Endothelial cell of hepatic sinusoid (primary cell): ENCODE measurements at regions not wholly inside any gene's neighbourhood (a gene's known extent, or its start where the extent isn't known, plus 50 kb on each side); places are given as distances from the start of the nearest gene placed in this dataset.

Source experiments
- in situ Hi-C: cut with HindIII; loops from 2 replicates; pipeline ENCODE4 v1.10.0; 2017; ENCODE audit warnings: low sequenced_read_pairs

DNA sequence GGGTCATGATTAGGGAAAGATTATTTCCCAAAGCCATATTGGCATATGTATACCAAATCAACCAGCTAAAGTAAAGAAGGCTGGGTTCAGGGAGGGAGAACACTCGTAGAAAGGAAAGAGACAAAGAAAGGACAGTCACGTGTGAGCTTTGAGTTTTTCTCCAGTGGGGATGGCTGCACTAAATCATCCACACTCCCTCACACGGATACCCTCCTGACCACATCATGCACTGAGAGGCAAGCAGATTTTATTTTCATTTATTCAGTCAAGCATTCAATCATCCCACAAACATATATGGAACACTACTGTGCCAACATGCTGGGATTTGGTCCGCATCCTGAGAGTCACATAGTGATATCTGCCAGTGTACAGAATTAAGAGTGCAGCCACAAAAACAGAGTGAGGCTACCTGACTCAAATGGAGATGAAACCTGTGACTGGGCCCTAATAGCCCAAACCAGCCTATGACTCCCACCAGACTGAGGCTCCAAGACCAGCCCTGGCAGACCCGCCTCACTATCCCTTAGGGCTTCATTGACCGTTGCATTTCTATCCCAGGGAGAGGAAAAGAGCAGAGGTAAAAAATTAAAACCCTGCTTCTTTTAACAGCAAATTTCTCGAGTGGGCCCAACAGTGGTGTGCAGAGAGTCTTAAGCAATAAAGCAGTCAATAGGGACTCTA lies 155.9 kb downstream of the BARHL2 start:
- in situ Hi-C loops = no loop called here

DNA sequence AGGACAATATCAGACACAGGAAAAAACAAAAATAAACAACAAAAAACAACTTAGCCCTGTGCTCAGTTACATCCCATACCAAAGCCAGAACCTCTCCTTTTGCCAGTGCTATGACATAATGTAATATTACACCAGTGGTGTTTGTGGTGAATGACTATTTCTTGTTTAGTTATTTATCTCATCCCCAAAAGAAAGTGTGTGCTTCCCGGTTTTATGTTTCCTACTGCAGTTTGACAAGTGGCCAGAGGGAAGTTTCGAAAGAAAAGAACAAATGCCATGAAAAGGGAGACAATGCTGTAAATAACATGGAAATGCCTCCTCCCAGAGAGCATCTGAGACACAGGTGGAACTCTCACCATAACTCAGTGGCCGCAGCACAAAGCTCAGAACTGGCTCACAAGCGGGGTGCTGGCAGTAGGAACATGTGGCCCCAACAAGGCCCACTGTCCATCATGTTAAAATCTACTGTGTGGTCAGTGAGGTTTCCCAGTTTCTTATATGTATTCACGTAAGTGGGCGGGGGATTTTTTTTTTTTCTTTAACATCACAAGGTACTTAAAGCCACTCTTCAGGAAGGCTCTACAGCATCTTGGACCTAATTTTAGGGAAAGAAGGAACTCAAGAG lies 158.2 kb downstream of the BARHL2 start:
- in situ Hi-C loops = no loop called here

DNA sequence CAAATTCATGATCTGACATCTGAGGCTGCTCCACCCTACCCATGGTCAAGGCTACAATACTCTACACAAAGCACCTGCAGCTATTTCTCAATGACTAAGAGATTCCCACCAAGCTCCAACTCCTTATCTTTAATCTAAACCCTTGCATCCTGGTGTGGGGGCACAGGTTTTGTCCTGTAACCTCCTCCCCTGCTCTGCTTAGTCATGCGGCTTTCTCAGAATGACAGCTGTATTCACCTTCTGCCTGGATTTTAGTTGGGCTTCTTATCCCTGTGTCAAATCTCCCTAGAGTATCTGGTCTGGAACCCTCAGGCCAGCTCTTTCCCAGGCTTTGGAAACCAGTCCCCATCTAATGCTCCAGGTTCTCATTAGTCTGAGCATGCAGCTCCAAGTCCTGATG lies 159.0 kb downstream of the BARHL2 start:
- in situ Hi-C loops = no loop called here

DNA sequence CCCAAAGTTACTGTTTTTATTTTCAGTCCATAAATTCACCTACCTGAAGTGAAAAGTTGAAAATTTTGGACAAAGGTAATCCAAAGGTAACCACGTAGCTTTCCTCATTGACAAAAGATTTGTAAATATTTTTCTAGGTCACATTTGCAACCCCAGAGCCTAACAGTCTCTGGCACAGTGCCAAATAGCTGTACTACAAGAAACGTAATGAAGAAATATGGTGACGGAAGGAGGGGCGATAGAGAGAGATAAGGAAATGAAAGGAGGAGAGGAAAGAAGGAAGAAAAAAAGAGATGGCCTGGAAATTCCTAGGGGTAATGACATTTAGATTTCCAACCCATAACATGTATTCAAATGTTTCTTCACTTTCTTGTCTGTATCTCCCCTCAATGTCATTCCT lies 159.4 kb downstream of the BARHL2 start:
- in situ Hi-C loops = no loop called here

DNA sequence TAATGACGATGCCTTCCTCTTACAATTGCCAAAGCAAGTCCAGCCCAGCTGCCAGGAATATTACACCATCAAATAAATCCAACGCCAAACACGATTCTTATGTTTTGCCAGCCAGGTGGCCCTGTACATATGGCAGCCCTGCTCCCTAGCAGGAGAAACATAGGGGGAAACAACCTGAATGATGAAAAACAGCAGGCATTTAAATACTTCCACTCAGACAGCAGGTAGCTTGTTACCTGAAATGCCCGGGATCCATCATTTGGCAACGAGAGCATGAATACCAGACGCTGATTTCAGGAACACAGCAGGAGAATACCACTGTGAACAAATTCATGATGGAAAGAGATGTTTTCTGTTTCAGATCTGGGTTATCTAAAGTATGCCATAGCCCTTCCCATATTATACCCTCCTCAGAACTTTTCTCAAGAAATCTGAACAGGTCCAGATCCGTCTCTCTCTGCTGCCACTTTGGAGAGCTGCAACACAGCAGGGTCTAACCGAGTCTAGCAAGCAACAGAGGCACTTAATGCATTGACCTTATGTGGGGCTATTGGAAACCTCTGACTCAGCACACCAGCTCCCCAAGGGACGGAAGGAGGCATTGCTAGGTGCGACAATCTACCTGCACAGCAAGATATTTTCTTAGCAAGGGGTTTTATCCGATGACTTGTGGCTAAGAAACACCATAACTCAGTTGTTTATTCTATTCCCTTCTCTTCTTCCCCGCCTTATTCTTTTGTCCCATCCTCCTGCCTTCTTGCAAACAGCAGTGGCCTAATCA lies 166.3 kb downstream of the BARHL2 start:
- in situ Hi-C loops = loop anchor here (5.0 kb wide), 2 partner anchors 39 to 94 kb away; no protein-coding TSS in a partner anchor

DNA sequence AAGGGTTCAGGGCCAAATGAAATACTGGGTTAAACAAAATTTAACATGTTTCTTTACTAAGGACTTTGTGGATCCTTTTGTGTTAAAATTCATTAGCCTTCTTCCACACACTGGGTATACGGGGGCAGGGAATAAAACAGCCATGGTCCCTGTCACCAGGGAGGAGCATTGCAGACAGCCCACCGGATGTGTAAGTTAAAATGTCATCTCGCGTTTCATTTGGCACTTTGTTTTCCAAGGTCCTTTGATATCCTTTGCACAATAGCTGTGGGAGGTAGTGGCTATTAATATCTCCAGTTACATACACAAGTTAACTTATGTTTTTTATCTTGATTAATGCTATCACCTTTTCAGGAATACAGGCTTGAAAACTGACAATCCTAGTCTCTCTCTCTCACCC lies 172.7 kb downstream of the BARHL2 start:
- in situ Hi-C loops = no loop called here

DNA sequence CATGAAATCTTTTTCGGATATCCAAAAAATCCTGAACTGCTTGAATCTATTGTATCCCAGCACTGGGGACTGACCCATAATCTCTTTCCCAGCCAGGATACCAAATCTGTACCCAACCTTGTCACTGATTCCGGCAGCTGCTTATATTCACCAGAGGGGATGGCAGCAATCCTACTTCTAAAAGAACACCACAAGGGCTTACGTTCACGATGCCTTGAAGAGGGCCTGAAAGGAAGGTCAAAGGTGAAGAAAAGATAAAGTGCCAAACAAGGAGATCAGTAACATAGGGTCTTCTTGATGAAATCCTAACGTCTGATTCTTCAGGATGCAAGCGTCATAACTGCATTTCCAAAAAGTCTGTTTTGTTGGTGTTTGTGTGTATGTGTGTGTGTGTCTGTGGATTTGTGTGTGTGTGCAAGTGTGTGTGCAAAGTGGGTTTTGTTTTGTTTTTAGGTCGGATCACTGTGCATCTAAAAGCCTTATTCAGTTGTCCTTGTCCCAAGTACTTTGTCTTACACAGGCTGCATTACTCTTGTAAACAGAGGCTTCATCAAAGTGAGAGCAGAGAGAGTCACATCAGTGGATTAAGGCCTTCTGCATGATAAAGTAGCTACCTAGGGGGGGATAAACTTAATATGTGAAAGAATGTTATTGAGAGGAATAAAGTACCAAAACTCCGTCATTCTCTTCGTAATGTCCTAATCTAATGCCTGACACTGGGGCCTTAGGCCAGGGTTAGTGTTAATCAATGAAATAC lies 179.3 kb downstream of the BARHL2 start:
- in situ Hi-C loops = no loop called here

DNA sequence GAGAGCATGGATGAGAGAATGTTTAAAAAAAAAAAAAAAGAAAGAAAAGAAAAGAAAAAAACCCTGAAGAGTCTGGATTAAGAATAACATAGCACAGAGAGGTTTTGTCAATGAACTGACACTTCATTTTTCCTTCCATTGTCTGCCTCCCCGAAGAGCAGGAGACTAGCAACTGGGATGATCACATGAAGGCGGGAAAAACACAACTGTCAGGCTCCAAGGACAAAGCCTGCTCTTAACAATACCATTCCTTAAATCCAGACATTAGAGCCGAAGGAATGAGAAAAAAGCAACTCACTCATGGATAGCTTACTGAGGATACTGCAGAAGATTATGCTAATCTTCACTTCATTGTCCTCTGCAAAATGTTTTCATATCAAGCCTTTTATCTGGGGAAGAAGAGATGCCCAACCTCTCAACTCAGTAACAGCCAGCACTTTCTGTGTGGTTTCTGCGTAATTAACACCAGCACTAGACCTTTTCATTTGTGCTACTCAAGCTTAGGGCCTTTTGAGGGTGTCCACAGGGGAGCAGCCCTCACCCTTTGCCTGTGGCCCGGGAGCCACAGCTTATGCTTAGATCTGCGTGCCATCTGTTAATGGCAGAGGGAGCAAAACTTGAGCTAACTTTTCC lies 182.3 kb downstream of the BARHL2 start:
- in situ Hi-C loops = no loop called here

DNA sequence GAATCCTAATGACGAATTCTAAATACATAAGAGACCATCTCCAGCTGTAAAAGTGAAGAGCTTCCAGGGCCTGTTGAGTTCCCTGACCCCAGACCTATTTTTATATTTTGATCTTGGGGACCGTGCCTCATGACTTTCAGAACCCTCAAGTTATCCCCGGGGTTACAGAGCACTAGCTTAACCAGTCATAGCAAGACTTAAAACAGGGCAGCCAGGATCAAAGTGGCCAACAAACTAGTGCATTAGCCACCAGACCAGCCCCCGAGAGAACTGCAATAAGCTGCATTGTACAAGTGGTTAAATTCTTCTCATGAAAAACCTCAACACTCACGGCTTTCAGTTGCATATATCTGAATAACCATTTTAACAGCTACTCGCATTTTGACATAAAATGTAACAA lies 183.0 kb downstream of the BARHL2 start:
- in situ Hi-C loops = no loop called here

DNA sequence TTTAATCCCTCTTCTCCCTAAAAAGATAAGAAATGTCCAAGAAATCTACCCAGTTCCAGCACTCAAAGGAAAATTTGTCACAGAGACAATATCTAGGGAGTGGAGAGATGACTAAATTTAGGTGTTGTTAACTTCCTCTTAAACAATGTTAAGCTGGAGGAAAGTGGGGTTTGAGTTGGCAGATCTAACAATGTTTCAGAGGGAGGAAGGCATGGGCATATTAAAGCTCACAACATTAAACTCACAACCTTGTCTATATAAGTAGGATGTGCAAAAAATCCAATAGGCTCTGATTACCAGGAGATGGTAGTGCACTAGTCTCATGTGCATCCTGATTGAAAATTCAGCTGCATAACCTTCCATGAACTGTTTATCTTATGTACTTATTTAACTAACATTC lies 190.1 kb downstream of the BARHL2 start:
- in situ Hi-C loops = no loop called here

DNA sequence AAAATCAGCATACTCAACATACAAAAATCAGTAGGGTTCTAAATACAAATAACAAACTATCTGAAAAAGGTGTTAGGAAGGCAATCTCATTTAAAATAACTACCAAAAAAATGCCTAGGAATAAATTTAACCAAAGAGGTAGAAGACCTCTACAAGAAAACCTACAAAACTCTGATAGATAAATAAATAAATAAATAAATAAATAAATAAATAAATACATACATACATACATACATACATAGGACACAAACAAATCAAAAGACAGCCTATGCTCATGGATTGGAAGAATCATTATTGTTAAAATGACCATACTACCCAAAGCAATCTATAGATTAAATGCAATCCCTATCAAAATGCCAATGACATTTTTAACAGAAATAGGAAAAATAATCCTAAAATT lies 194.7 kb downstream of the BARHL2 start:
- in situ Hi-C loops = no loop called here

DNA sequence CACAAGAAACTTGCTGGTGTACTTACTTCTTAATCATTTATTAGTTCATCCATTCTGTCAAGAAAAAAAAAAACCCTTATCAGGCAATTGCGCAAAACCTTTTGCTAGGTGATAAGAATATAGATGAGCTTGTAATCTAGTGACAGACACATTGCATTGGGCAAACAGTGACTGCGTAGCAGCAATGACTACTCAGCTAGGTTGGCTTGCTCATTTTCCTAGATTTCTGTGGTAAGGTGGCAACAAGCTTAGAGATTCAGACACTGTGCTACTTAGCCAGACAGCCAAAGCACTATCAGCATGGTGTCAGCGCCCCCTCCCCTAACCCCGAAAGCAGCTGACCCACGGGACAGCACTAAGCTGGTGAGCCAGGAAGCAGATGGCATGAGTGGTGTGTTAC lies 203.1 kb downstream of the BARHL2 start:
- in situ Hi-C loops = loop anchor here (5.0 kb wide), 2 partner anchors 38 to 82 kb away; no protein-coding TSS in a partner anchor

DNA sequence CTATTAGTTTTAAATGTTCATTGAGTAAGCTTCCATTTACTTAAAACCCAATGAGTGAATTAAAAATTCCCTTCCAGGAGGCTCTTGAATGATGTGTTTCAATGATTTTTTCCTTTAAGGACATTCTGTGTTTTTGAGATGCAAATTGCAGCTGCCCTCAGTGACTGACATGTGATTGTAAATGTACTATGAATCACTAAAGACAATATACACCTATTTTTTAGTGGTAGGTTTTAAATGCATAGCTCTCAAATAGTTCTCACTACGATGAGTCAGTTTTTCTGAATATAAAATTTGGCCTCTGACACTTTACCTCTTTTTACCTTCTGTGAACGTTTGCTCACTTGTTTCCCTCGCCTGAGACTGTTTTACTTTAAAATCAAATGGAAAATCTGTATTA lies 204.7 kb downstream of the BARHL2 start:
- in situ Hi-C loops = loop anchor here (5.0 kb wide), 2 partner anchors 40 to 80 kb away; no protein-coding TSS in a partner anchor

DNA sequence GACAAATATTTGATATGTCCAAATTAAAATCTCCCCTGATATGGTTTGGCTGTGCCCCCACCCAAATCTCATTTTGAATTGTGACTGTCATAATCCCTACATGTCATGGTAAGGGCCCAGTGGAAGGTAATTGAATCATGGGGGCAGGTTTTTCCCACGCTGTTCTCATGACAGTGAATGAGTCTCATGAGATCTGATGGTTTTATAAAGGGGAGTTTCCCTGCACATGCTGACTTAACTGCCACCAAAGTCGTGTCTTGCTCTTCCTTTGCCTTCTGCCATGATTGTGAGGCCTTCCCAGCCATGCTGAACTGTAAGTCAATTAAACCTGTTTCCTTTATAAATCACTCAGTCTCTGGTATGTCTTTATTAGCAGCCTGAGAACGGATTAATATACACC lies 207.0 kb downstream of the BARHL2 start:
- in situ Hi-C loops = loop anchor here (5.0 kb wide), 2 partner anchors 42 to 78 kb away; no protein-coding TSS in a partner anchor

DNA sequence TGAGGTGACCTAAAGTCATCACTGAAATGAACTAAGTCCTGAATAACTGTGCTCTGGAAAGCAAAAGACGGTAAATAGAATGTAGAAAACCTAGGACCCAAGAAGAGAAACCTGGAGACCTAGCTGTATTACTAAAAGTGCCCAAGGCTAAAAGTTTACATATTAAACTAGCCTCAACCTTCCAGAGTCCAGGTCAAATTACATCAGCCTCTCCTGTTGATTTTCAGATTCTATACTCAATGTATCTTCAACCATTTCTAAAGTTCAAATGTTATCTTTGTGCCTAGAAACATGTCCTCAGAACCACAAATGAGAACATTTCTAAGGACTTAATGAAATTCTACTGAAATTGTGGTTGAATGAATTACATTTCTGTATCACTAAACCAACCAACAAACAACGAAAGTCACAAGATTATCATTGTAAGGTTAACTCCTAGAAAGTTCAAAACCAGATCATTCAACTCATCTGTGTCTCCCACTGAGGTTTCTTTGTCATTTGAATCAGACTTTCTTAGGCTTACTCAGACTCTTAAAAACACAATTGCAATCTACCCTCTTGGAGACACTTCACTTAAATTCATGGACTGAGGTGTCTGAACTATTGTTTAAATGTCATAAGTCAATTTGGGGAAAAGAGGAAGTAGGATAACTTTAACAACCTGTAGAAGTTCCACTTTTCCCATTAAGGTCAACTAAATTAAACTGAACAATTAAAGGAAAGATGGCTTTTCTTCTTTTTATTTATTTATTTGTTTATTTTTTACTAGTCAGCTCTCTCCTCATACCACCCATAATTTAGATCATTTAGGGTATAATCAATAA lies 207.7 kb downstream of the BARHL2 start:
- in situ Hi-C loops = loop anchor here (5.0 kb wide), 2 partner anchors 43 to 77 kb away; no protein-coding TSS in a partner anchor

DNA sequence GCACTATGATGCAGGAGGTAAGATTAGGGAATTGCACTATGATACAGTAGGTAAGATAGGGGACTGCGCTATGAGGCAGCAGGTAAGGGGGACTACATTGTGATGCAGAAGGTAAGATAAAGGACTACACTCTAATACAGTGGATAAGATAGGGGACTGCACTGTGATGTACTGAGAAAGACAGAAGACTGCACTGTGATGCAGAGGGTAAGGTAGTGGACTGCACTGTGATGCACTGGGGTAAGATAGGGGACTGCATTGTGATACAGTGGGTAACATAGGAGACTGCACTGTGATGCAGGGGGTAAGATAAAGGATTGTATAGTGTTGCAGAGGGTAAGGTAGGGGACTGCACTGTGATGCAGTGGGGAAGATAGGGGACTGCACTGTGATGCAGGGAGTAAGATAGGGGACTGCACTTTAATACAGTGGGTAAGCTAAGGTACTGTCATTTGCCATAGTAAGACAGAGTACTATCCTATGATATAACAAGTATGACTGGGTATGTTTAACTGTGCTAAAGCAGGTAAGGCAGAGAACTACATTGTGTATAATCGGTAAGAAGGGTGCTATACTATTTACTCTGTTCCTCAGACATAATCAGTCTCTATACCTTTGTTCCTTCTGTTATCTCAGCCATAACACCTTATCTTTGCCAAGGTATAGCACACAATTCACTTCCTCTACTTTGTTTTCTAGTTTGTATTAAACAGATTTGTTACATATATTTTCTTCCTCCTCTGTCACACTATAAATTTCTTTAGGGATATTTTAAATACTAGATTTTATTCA lies 208.5 kb downstream of the BARHL2 start:
- in situ Hi-C loops = no loop called here

DNA sequence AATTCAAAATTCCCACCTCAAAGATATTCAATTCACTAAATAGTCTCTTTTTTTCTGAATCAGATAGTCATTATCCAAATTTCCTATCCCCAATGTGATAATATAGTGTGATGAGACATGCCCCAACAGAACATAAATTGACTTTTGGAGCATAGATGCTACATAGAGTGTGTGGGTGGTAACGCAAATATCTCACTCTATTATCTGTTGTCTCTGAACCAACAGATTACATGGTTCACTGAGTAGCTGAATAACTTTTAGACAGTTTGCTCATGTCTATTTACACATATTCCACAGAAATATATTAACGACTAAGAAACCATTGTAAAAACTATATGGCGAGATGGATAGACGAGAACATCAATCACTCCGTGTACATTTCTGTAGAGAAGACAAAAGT lies 209.9 kb downstream of the BARHL2 start:
- in situ Hi-C loops = no loop called here

DNA sequence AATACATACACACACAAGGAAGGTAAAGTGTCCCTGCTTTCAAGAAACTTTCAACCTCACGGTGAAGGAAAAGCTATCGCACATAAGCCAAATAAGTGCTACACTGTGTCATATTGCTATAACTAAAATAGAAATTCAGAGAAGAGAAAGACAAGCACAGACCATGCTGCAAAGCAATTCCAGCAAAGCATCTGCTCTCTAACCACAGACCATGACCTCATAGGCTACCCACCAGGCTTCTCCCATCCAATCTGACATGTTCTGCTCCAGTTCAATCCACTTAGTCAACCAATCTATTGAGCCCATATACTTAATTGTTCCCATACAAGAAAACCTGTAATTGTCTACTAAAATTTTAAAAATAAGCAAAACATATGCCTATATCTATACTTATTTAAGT lies 211.3 kb downstream of the BARHL2 start:
- in situ Hi-C loops = no loop called here

DNA sequence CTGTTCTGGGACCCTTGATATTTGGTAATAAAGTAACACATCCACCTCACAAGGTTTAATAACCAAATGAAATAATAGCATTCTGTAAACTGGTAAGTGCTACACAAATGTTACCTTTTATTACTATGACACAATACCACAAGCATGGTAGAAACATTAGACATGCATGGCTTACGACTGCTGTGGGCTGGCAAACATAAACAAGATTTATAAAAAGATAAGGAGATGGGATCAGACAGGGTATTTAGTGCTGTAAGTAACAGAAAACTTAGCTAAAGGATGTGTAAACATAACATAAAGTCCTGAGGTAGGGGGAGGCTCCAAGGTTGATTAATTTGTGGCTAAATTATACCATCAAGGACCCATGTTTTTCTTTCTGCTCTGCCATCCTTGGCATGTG lies 212.6 kb downstream of the BARHL2 start:
- in situ Hi-C loops = no loop called here
